Ovary (tissue), 3 donors: ENCODE measurements at regions not wholly inside any gene's neighbourhood (a gene's known extent, or its start where the extent isn't known, plus 50 kb on each side); places are given as distances from the start of the nearest gene placed in this dataset.

ENCODE experiments used
- POLR2A ChIP-seq: fragments of 450-650 bp; IDR thresholded peaks from one replicate; pipeline ENCODE4 v1.6.1; 2017; ENCODE audit warnings: antibody characterized with exemption, mild to moderate bottlenecking, moderate library complexity
- TF ChIP-seq, protein P1 (sequence below), 3 donors: fragments of 450-650 bp in 2 of 3; fragments of 200-600 bp in 1 of 3; IDR thresholded peaks; one replicate each; pipeline versions ENCODE4 v1.5.1 to v1.8.0; 2016 to 2022; ENCODE audit warnings: antibody characterized with exemption in 3 of 3, mild to moderate bottlenecking in 1 of 3
- donor health status: DM: no; HTN: no; CAD: no.

DNA sequence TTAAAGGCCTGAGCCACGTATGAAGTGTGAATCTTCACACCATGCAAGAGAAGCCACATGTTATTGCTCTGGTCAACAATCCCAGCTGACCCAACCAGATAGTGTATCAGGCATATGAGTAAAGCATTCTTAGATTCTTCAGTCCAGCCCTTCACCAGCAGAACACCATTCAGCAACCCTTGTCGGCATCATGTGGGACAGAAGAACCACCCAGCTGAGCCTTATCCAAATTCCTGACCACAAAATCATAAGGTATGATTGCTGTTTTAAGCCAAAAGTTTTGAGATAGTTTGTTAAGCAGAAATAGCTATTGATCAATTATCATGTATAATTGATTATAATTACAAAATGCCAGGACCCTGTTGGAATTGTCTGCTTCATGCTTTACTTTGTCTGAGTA lies 664.9 kb downstream of the VRK1 start:
- no peak for TF ChIP-seq POLR2A
- TF ChIP-seq, protein P1, sequence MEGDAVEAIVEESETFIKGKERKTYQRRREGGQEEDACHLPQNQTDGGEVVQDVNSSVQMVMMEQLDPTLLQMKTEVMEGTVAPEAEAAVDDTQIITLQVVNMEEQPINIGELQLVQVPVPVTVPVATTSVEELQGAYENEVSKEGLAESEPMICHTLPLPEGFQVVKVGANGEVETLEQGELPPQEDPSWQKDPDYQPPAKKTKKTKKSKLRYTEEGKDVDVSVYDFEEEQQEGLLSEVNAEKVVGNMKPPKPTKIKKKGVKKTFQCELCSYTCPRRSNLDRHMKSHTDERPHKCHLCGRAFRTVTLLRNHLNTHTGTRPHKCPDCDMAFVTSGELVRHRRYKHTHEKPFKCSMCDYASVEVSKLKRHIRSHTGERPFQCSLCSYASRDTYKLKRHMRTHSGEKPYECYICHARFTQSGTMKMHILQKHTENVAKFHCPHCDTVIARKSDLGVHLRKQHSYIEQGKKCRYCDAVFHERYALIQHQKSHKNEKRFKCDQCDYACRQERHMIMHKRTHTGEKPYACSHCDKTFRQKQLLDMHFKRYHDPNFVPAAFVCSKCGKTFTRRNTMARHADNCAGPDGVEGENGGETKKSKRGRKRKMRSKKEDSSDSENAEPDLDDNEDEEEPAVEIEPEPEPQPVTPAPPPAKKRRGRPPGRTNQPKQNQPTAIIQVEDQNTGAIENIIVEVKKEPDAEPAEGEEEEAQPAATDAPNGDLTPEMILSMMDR (IDR thresholded peaks at IDR 0.05): no peak
